ENCODE measurements at regions not wholly inside any gene's neighbourhood (a gene's known extent, or its start where the extent isn't known, plus 50 kb on each side); places are given as distances from the start of the nearest gene placed in this dataset.

DNA sequence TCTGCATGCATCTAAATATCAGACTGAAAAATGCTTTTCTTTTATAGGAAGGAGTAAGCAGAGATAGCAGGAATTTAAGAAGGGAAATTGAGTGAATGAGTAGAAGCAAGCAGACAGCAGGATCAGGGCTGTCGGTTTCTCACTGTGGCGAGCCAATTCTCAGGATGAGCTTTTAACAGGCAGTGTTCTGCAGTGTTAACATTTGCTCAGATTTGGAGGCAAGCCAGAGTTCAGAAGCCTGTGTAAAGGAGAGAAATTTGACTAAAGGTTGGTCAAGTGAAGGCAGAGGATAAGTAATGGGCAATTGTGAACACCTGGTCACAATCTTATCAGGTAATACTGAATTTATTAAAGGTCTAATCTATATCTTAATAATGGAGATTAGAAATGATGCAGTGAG lies 133.3 kb upstream of the MAGEB16 start:
- WGBS, 2 donors = 20 to 28% methylated on average over 2 of the region's 2 CpGs
- DNase-seq = no peak

DNA sequence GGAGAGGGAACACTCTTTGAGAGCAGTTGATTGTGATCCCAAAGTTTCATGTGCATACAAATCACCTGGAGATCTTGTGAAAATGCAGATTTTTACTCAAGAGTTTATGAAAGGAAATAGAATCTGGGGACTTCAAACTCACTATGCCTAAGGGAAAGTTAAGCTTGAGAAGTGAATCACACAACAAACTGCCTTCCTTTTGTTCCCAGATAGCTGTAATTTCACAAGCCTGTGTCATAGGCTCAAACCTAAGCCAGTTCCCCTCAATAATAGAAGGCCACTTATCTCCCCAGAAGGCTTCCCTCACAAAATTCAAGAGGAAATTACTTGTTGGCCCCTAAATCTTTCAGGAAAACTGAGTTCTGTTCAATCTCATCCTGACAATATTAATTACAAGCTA lies 132.8 kb upstream of the MAGEB16 start:
- Histone ChIP-seq H3K27ac (no peak overlapping the region), H3K36me3 (no peaks in the 10 kb centered on the region), H3K9me3 (no peaks in the 10 kb centered on the region), H3K4me3 (no peak overlapping the region), H3K27me3 (peaks cover 0 to 10% (median 1%) of the 10 kb centered on the region in 4 donors), H3K4me1 (no peaks in the 10 kb centered on the region)
- ATAC-seq (no peak), FAIRE-seq (no peak), DNase-seq (no peak)
- TF ChIP-seq, protein P1, sequence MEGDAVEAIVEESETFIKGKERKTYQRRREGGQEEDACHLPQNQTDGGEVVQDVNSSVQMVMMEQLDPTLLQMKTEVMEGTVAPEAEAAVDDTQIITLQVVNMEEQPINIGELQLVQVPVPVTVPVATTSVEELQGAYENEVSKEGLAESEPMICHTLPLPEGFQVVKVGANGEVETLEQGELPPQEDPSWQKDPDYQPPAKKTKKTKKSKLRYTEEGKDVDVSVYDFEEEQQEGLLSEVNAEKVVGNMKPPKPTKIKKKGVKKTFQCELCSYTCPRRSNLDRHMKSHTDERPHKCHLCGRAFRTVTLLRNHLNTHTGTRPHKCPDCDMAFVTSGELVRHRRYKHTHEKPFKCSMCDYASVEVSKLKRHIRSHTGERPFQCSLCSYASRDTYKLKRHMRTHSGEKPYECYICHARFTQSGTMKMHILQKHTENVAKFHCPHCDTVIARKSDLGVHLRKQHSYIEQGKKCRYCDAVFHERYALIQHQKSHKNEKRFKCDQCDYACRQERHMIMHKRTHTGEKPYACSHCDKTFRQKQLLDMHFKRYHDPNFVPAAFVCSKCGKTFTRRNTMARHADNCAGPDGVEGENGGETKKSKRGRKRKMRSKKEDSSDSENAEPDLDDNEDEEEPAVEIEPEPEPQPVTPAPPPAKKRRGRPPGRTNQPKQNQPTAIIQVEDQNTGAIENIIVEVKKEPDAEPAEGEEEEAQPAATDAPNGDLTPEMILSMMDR (IDR thresholded peaks at IDR 0.05) = no peak
- intact Hi-C loops (cut with DNase I) = no loop called here

More for the DNA sequence above, 133.3 kb upstream of the MAGEB16 start:
- H3K4me1 ChIP-seq = no peaks in the 10 kb centered on the region
- H3K4me3 ChIP-seq = no peak overlapping the region
- TF ChIP-seq, protein P1 (IDR thresholded peaks at IDR 0.05) = no peak
- H3K36me3 ChIP-seq = no peaks in the 10 kb centered on the region
- intact Hi-C loops (cut with DNase I) = no loop called here
- H3K27me3 ChIP-seq = peaks cover 0 to 10% (median 1%) of the 10 kb centered on the region in 4 donors
- H3K27ac ChIP-seq = no peak overlapping the region
- no peak for FAIRE-seq
- ATAC-seq = no peak
- H3K9me3 ChIP-seq = no peaks in the 10 kb centered on the region

GRCh38 chrX:35670889-35671288 lies 127.3 kb upstream of the MAGEB16 start:
- H3K4me3 ChIP-seq = no peak overlapping the region
- ATAC-seq = no peak
- no peaks in the 10 kb centered on the region for H3K36me3 ChIP-seq
- no peak for FAIRE-seq
- H3K9me3 ChIP-seq = no peaks in the 10 kb centered on the region
- WGBS, 2 donors = 83 to 88% methylated on average over 5 of the region's 5 CpGs
- intact Hi-C loops (cut with DNase I) = no loop called here
- no peaks in the 10 kb centered on the region for H3K4me1 ChIP-seq
- DNase-seq = no peak
- no peaks in the 10 kb centered on the region for H3K27me3 ChIP-seq
- TF ChIP-seq, protein P1 (IDR thresholded peaks at IDR 0.05) = no peak
- H3K27ac ChIP-seq = no peak overlapping the region

GRCh38 chrX:35675151-35675550 lies 123.0 kb upstream of the MAGEB16 start:
- TF ChIP-seq, protein P1 (IDR thresholded peaks at IDR 0.05) = no peak
- no peaks in the 10 kb centered on the region for H3K9me3 ChIP-seq
- ATAC-seq (no peak), FAIRE-seq (no peak), DNase-seq (no peak)
- 46 to 51% methylated on average over 2 of the region's 2 CpGs for WGBS, 2 donors
- H3K27me3 ChIP-seq = no peaks in the 10 kb centered on the region
- H3K36me3 ChIP-seq = no peaks in the 10 kb centered on the region
- no peaks in the 10 kb centered on the region for H3K4me1 ChIP-seq
- no peak overlapping the region for H3K27ac ChIP-seq
- intact Hi-C loops (cut with DNase I) = no loop called here
- no peak overlapping the region for H3K4me3 ChIP-seq

DNA sequence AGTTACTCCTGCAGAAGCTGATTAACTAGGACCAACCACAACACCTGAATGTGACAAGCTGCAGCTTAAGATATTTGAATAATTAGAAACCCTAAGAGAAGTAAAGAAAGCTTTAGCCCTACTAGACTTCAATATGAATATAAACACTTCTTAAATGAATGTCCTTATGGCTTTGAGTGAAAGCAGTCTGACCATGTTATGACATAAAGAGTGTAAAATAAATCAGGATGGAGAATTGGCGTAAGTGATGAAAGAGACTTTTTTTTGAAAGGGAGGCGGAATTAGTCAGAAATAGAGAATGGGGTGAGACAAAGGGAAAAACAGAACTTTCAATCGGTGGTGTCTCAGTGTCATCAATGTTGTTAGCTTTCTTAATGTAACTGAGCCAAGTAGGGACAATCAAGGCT lies 117.2 kb upstream of the MAGEB16 start:
- Histone ChIP-seq H3K27ac (no peak overlapping the region), H3K4me1 (no peaks in the 10 kb centered on the region), H3K27me3 (no peaks in the 10 kb centered on the region), H3K4me3 (no peak overlapping the region), H3K36me3 (no peaks in the 10 kb centered on the region), H3K9me3 (no peaks in the 10 kb centered on the region)
- intact Hi-C loops (cut with DNase I) = no loop called here
- FAIRE-seq (no peak), DNase-seq (no peak), ATAC-seq (no peak)
- TF ChIP-seq, protein P1 (IDR thresholded peaks at IDR 0.05) = no peak
- WGBS, 2 donors = 77 to 95% methylated on average over 3 of the region's 3 CpGs

All from pancreas (tissue), 10 donors.